ENCODE measurements at regions not wholly inside any gene's neighbourhood (a gene's known extent, or its start where the extent isn't known, plus 50 kb on each side); places are given as distances from the start of the nearest gene placed in this dataset.

- TF ChIP-seq CTCF (IDR thresholded peaks at IDR 0.05) (no peak), POLR2AphosphoS5 (IDR thresholded peaks at IDR 0.05) (no peak), POLR2A (IDR thresholded peaks at IDR 0.05) (no peak), EP300 (IDR thresholded peaks at IDR 0.05; ENCODE audit: low read depth) (no peak)
Measured at GRCh38 chr2:60299179-60299578, 254.3 kb downstream of the BCL11A start.

Measured in transverse colon (tissue), 4 donors.